ENCODE measurements at regions not wholly inside any gene's neighbourhood (a gene's known extent, or its start where the extent isn't known, plus 50 kb on each side); places are given as distances from the start of the nearest gene placed in this dataset.

- TF ChIP-seq, protein P1, sequence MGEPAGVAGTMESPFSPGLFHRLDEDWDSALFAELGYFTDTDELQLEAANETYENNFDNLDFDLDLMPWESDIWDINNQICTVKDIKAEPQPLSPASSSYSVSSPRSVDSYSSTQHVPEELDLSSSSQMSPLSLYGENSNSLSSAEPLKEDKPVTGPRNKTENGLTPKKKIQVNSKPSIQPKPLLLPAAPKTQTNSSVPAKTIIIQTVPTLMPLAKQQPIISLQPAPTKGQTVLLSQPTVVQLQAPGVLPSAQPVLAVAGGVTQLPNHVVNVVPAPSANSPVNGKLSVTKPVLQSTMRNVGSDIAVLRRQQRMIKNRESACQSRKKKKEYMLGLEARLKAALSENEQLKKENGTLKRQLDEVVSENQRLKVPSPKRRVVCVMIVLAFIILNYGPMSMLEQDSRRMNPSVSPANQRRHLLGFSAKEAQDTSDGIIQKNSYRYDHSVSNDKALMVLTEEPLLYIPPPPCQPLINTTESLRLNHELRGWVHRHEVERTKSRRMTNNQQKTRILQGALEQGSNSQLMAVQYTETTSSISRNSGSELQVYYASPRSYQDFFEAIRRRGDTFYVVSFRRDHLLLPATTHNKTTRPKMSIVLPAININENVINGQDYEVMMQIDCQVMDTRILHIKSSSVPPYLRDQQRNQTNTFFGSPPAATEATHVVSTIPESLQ (CRISPR knock-in tag; IDR thresholded peaks at IDR 0.05): no peak
- TF ChIP-seq CTCF (IDR thresholded peaks at IDR 0.05) (no peak), ETV6 (CRISPR knock-in tag; IDR thresholded peaks at IDR 0.05) (no peak), NR1H2 (CRISPR knock-in tag; IDR thresholded peaks at IDR 0.05) (no peak), NR2C2 (CRISPR knock-in tag; IDR thresholded peaks at IDR 0.05) (no peak), TCF7 (CRISPR knock-in tag; IDR thresholded peaks at IDR 0.05; ENCODE audit: low read depth) (no peak), CREB1 (CRISPR knock-in tag; IDR thresholded peaks at IDR 0.05) (no peak), FOXJ3 (CRISPR knock-in tag; IDR thresholded peaks at IDR 0.05; ENCODE audit: borderline replicate concordance) (no peak), PRDM15 (CRISPR knock-in tag; IDR thresholded peaks at IDR 0.05) (no peak), HMGXB4 (CRISPR knock-in tag; IDR thresholded peaks at IDR 0.05) (no peak)
- TF ChIP-seq, protein P2, sequence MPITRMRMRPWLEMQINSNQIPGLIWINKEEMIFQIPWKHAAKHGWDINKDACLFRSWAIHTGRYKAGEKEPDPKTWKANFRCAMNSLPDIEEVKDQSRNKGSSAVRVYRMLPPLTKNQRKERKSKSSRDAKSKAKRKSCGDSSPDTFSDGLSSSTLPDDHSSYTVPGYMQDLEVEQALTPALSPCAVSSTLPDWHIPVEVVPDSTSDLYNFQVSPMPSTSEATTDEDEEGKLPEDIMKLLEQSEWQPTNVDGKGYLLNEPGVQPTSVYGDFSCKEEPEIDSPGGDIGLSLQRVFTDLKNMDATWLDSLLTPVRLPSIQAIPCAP (CRISPR knock-in tag; IDR thresholded peaks at IDR 0.05): no peak
- TF ChIP-seq, protein P3, sequence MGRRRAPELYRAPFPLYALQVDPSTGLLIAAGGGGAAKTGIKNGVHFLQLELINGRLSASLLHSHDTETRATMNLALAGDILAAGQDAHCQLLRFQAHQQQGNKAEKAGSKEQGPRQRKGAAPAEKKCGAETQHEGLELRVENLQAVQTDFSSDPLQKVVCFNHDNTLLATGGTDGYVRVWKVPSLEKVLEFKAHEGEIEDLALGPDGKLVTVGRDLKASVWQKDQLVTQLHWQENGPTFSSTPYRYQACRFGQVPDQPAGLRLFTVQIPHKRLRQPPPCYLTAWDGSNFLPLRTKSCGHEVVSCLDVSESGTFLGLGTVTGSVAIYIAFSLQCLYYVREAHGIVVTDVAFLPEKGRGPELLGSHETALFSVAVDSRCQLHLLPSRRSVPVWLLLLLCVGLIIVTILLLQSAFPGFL (CRISPR knock-in tag; IDR thresholded peaks at IDR 0.05; ENCODE audit: borderline replicate concordance): no peak
These were observed 64.8 kb upstream of the LPP start for GRCh38 chr3:188088948-188089685.

All from WTC11 (cell line).